ENCODE measurements at regions not wholly inside any gene's neighbourhood (a gene's known extent, or its start where the extent isn't known, plus 50 kb on each side); places are given as distances from the start of the nearest gene placed in this dataset.

GRCh38 chr4:3828546-3828945 is 62.4 kb downstream of the ADRA2C start:
- Mint-ChIP-seq H3K4me3 (no peak overlapping the region), H3K27ac (no peak overlapping the region)
- DNase-seq (ENCODE audit: low spot score): no peak

GRCh38 chr4:3829211-3829955 is 63.2 kb downstream of the ADRA2C start:
- no peak for DNase-seq (ENCODE audit: low spot score)
- no peaks in the 10 kb centered on the region for H3K4me1 Mint-ChIP-seq (ENCODE audit: low read depth)
- H3K4me3 Mint-ChIP-seq: no peak overlapping the region
- H3K27me3 Mint-ChIP-seq (ENCODE audit: low read depth): no peaks in the 10 kb centered on the region
- no peaks in the 10 kb centered on the region for H3K9me3 Mint-ChIP-seq
- H3K36me3 Mint-ChIP-seq (ENCODE audit: low read depth): no peaks in the 10 kb centered on the region
- H3K27ac Mint-ChIP-seq: no peak overlapping the region

More at GRCh38 chr4:3828546-3828945, 62.4 kb downstream of the ADRA2C start:
- no peaks in the 10 kb centered on the region for H3K4me1 Mint-ChIP-seq (ENCODE audit: low read depth)
- H3K9me3 Mint-ChIP-seq: no peaks in the 10 kb centered on the region
- no peaks in the 10 kb centered on the region for H3K27me3 Mint-ChIP-seq (ENCODE audit: low read depth)
- no peaks in the 10 kb centered on the region for H3K36me3 Mint-ChIP-seq (ENCODE audit: low read depth)

GRCh38 chr4:3829956-3830773 is 64.0 kb downstream of the ADRA2C start:
- no peaks in the 10 kb centered on the region for H3K9me3 Mint-ChIP-seq
- no peak overlapping the region for H3K27ac Mint-ChIP-seq
- DNase-seq (ENCODE audit: low spot score): no peak
- H3K4me3 Mint-ChIP-seq: no peak overlapping the region
- no peaks in the 10 kb centered on the region for H3K27me3 Mint-ChIP-seq (ENCODE audit: low read depth)
- H3K4me1 Mint-ChIP-seq (ENCODE audit: low read depth): no peaks in the 10 kb centered on the region
- no peaks in the 10 kb centered on the region for H3K36me3 Mint-ChIP-seq (ENCODE audit: low read depth)

GRCh38 chr4:3830774-3831528 is 64.8 kb downstream of the ADRA2C start:
- H3K9me3 Mint-ChIP-seq: no peaks in the 10 kb centered on the region
- no peak overlapping the region for H3K27ac Mint-ChIP-seq
- no peaks in the 10 kb centered on the region for H3K36me3 Mint-ChIP-seq (ENCODE audit: low read depth)
- H3K4me3 Mint-ChIP-seq: no peak overlapping the region
- H3K4me1 Mint-ChIP-seq (ENCODE audit: low read depth): no peaks in the 10 kb centered on the region
- no peaks in the 10 kb centered on the region for H3K27me3 Mint-ChIP-seq (ENCODE audit: low read depth)
- no peak for DNase-seq (ENCODE audit: low spot score)

- Mint-ChIP-seq H3K27me3 (ENCODE audit: low read depth) (no peaks in the 10 kb centered on the region), H3K27ac (no peak overlapping the region), H3K4me3 (no peak overlapping the region), H3K4me1 (ENCODE audit: low read depth) (no peaks in the 10 kb centered on the region), H3K36me3 (ENCODE audit: low read depth) (no peaks in the 10 kb centered on the region), H3K9me3 (no peaks in the 10 kb centered on the region)
- no peak for DNase-seq (ENCODE audit: low spot score)
These were observed 65.5 kb downstream of the ADRA2C start for GRCh38 chr4:3831529-3832150.

GRCh38 chr4:3832536-3833220 is 66.5 kb downstream of the ADRA2C start:
- no peak overlapping the region for H3K4me3 Mint-ChIP-seq
- no peak for DNase-seq (ENCODE audit: low spot score)
- H3K27ac Mint-ChIP-seq: no peak overlapping the region
- no peaks in the 10 kb centered on the region for H3K9me3 Mint-ChIP-seq
- no peaks in the 10 kb centered on the region for H3K4me1 Mint-ChIP-seq (ENCODE audit: low read depth)
- no peaks in the 10 kb centered on the region for H3K36me3 Mint-ChIP-seq (ENCODE audit: low read depth)
- peaks cover 5% of the 10 kb centered on the region for H3K27me3 Mint-ChIP-seq (ENCODE audit: low read depth)

- no peak overlapping the region for H3K27ac Mint-ChIP-seq
- peaks cover 5% of the 10 kb centered on the region for H3K27me3 Mint-ChIP-seq (ENCODE audit: low read depth)
- DNase-seq (ENCODE audit: low spot score): no peak
- H3K36me3 Mint-ChIP-seq (ENCODE audit: low read depth): no peaks in the 10 kb centered on the region
- no peaks in the 10 kb centered on the region for H3K9me3 Mint-ChIP-seq
- H3K4me1 Mint-ChIP-seq (ENCODE audit: low read depth): no peaks in the 10 kb centered on the region
- H3K4me3 Mint-ChIP-seq: no peak overlapping the region
These were observed 67.3 kb downstream of the ADRA2C start for GRCh38 chr4:3833326-3833989.

- no peaks in the 10 kb centered on the region for H3K36me3 Mint-ChIP-seq (ENCODE audit: low read depth)
- H3K4me3 Mint-ChIP-seq: no peak overlapping the region
- H3K27ac Mint-ChIP-seq: no peak overlapping the region
- peaks cover 5% of the 10 kb centered on the region for H3K27me3 Mint-ChIP-seq (ENCODE audit: low read depth)
- H3K4me1 Mint-ChIP-seq (ENCODE audit: low read depth): no peaks in the 10 kb centered on the region
- no peaks in the 10 kb centered on the region for H3K9me3 Mint-ChIP-seq
- DNase-seq (ENCODE audit: low spot score): no peak
These were observed 68.0 kb downstream of the ADRA2C start for GRCh38 chr4:3834186-3834662.

GRCh38 chr4:3834663-3835521 is 68.7 kb downstream of the ADRA2C start:
- no peak overlapping the region for H3K4me3 Mint-ChIP-seq
- DNase-seq (ENCODE audit: low spot score): no peak
- H3K27me3 Mint-ChIP-seq (ENCODE audit: low read depth): peaks cover 5% of the 10 kb centered on the region

GRCh38 chr4:3835527-3836405 is 69.6 kb downstream of the ADRA2C start:
- Mint-ChIP-seq H3K4me1 (ENCODE audit: low read depth) (no peaks in the 10 kb centered on the region), H3K27ac (no peak overlapping the region), H3K27me3 (ENCODE audit: low read depth) (peaks cover 5% of the 10 kb centered on the region), H3K9me3 (no peaks in the 10 kb centered on the region), H3K36me3 (ENCODE audit: low read depth) (no peaks in the 10 kb centered on the region), H3K4me3 (no peak overlapping the region)
- no peak for DNase-seq (ENCODE audit: low spot score)

More at GRCh38 chr4:3834663-3835521, 68.7 kb downstream of the ADRA2C start:
- Mint-ChIP-seq H3K9me3 (no peaks in the 10 kb centered on the region), H3K4me1 (ENCODE audit: low read depth) (no peaks in the 10 kb centered on the region), H3K36me3 (ENCODE audit: low read depth) (no peaks in the 10 kb centered on the region), H3K27ac (no peak overlapping the region)

- DNase-seq (ENCODE audit: low spot score): no peak
- Mint-ChIP-seq H3K27me3 (ENCODE audit: low read depth) (peaks cover 5% of the 10 kb centered on the region), H3K4me3 (no peak overlapping the region), H3K36me3 (ENCODE audit: low read depth) (no peaks in the 10 kb centered on the region), H3K27ac (no peak overlapping the region), H3K9me3 (no peaks in the 10 kb centered on the region), H3K4me1 (ENCODE audit: low read depth) (no peaks in the 10 kb centered on the region)
These were observed 70.2 kb downstream of the ADRA2C start for GRCh38 chr4:3836406-3836755.

Data from T-helper 2 cell treated with Interferon-gamma antibody and Interleukin-4, amounts not matched to agents 5 μg/mL and 100 μg/mL, for 36 hours (primary cell).